ENCODE measurements at regions not wholly inside any gene's neighbourhood (a gene's known extent, or its start where the extent isn't known, plus 50 kb on each side); places are given as distances from the start of the nearest gene placed in this dataset.
A peak's percentile ranks its signal among the peaks of the same experiment; 100 is the strongest.

DNA sequence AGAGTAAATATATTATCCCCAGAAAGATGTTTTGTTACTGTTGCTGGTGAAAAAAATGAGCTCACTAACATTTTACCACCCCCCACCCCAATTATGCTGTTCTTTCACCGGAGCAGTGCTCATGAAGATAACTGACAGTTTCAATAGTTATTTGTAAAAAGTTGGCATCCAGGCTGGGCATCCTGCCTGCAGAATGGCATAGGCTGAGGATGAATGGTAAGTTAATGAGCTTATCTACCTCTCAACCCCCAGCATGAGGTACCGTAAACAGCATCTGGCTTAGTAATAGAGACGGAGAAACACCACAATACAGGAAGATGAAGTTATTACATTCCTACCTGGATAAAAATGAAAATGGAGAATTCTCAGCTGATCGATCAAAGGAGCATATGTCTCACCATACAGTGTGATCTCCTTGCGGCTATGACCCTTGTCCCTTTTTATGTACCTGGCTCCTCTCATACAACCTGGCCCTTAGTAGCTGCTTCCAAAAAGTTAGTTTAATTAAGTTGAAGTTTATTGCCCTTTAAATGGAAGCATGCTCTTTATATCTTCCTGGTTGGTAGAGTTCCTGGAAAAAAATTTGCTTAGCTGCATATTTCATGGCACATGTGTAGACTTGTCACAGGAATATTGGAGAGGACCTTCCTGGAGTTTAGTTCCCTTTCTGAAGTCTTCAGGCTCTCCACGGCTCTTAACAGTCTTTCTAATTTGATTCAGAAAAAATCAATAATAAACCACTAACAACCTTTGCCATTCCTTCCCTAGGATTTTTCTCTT, 61.2 kb upstream of the MPHOSPH6 start:
- DNase-seq: no peak

DNA sequence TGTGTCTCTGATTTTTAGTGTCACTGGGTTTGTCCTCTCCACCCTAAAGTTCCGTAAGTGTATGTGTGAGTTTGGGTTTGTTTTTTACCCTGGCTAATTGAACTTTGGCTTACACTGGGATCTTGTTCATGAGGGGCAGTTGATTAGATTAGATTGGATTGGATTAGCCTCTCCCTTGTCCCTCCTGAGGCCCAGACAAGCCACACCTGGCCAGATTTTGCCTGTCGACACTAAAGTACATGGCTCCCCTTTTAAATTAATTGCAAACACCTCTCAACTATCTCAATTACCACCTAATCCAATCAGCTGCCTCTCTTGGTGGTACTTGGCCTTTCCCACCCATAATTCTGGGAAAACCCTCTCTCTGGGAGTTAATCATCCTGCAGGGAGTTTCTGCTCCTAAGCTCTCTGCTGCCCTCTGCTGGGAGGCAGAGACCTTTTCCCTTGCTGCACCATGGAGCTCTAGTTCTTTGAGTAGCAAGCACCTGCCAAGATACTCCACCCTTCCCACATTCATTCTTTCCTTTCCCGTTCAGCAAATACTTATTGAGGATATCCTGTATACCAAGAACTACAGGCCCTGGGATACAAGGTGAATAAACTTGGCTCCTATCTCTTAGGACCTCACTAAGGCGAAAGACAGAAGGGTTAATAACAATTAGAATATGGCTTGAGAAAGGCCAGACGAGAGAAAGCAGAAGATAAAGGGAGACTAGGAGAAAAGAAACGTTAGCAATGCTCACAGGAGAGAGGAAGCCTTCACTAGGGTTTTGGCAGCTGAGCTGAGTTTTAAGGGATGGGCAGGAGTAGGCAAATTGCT, 60.0 kb upstream of the MPHOSPH6 start:
- DNase-seq: peak; percentile 2

DNA sequence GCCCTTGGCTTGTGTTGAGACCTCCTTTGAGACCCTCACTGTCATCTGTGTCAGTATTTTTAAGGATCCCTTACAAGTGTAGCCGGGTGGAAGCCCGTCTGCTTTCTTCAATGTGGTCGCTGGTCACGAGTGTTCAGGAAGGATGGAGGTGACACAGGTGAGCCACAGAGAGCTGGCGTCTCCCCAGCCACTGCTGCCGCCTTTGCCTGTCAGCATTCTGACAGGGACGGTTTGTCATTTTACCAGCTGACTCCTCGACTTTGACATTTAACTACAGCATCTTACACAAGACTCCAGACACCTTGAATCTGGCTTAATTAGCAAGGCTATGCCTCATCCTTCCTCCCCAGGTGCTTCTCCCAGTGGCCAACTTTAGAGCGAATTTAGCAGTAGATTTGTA, 56.3 kb upstream of the MPHOSPH6 start:
- DNase-seq: no peak

DNA sequence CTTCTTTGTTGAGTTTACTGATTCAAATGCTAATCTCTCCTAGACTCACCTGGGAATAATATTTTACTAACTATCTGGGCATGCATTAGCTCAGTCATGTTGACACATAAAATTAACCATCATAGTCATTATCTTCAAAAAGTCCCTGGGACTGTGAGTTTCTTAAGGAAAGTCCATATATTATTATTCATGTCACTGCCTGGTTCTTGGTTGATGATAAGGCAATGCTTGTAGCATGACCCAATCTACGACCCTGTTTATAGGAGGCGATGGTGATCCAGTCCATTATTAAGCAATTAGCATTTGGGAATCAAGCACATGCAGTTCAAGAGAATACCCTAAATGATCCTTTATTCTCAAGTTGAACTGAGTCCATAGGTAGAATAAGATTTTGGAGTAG, 54.8 kb upstream of the MPHOSPH6 start:
- no peak for DNase-seq

DNA sequence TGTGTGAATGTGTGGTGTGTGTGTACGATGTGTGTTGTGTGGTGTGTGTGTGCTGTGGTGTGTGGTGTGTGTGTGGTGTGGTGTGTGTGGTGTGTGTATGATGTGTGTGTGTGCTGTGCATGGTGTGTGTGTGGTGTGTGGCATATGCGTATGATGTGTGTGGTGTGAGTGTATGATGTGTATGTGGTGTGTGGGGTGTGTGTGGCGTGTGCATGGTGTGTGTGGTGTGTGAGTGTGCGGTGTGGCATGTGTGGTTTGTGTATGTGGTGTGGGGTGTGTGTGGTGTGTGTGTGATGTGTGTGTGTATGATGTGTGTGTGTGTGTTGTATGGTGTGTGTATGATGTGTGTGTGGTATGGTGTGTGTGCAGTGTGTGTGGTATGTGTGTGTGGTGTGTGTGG, 50.5 kb upstream of the MPHOSPH6 start:
- no peak for DNase-seq
